ENCODE measurements at regions not wholly inside any gene's neighbourhood (a gene's known extent, or its start where the extent isn't known, plus 50 kb on each side); places are given as distances from the start of the nearest gene placed in this dataset.
"Not testable (repeated sequence)": the region's sequence is repeated elsewhere in the genome, so short reads cannot be mapped to it uniquely, and the experiment has no call there.

GRCh38 chr10:109732254-109732965, 190.9 kb downstream of the XPNPEP1 start:
- TF ChIP-seq RAD21 (conservative IDR thresholded peaks at IDR 0.05), result no peak
- TF ChIP-seq POLR2AphosphoS5 (IDR thresholded peaks at IDR 0.05), result no peak
- no peak for TF ChIP-seq EP300 (conservative IDR thresholded peaks at IDR 0.05; ENCODE audit: poor library complexity, severe bottlenecking)
- TF ChIP-seq SMC3 (conservative IDR thresholded peaks at IDR 0.05; ENCODE audit: poor library complexity), result no peak
- no peak for TF ChIP-seq MXI1 (conservative IDR thresholded peaks at IDR 0.05; ENCODE audit: poor library complexity, severe bottlenecking)
- TF ChIP-seq EZH2 (IDR thresholded peaks at IDR 0.05; ENCODE audit: borderline replicate concordance, insufficient read depth, low read length, poor library complexity, severe bottlenecking), result no peak
- no peak for TF ChIP-seq REST (IDR thresholded peaks at IDR 0.05; ENCODE audit: borderline replicate concordance)
- TF ChIP-seq CTCF (IDR thresholded peaks at IDR 0.05; ENCODE audit: poor library complexity, severe bottlenecking), result no peak
- TF ChIP-seq TAF1 (IDR thresholded peaks at IDR 0.05; ENCODE audit: low read depth), result no peak
- Histone ChIP-seq H3K4me2 (ENCODE audit: low read length) (no peak overlapping the region), H3K36me3 (ENCODE audit: insufficient read depth, low read length) (no peaks in the 10 kb centered on the region), H3K27ac (ENCODE audit: low read length) (no peak overlapping the region), H3K27me3 (ENCODE audit: insufficient read depth, low read depth, low read length) (no peaks in the 10 kb centered on the region), H3F3A (ENCODE audit: insufficient read depth, low read length, poor library complexity, severe bottlenecking) (no peaks in the 10 kb centered on the region), H3K9me2 (ENCODE audit: insufficient read depth, low read length) (no peaks in the 10 kb centered on the region), H3K79me2 (replicated peaks; ENCODE audit: insufficient read depth, low read length) (no peaks in the 10 kb centered on the region), H4K20me1 (ENCODE audit: insufficient read depth) (no peaks in the 10 kb centered on the region), H3K9ac (ENCODE audit: low read length) (no peak overlapping the region), H2AFZ (ENCODE audit: low read depth, low read length) (no peak overlapping the region), H3K4me3 (ENCODE audit: low read length) (no peak overlapping the region), H3K9me3 (ENCODE audit: low read length) (no peaks in the 10 kb centered on the region)

- H3K9me3 ChIP-seq (ENCODE audit: low read length); H3K4me2 ChIP-seq (ENCODE audit: low read length); H2AFZ ChIP-seq (ENCODE audit: low read depth, low read length); H3K79me2 ChIP-seq (replicated peaks; ENCODE audit: insufficient read depth, low read length); H3F3A ChIP-seq (ENCODE audit: insufficient read depth, low read length, poor library complexity, severe bottlenecking); H4K20me1 ChIP-seq (ENCODE audit: insufficient read depth); H3K27ac ChIP-seq (ENCODE audit: low read length); H3K4me3 ChIP-seq (ENCODE audit: low read length); H3K36me3 ChIP-seq (ENCODE audit: insufficient read depth, low read length); H3K9ac ChIP-seq (ENCODE audit: low read length); H3K27me3 ChIP-seq (ENCODE audit: insufficient read depth, low read depth, low read length); H3K9me2 ChIP-seq (ENCODE audit: insufficient read depth, low read length): not testable (repeated sequence)
These were observed 193.4 kb downstream of the XPNPEP1 start for GRCh38 chr10:109729895-109730294.
